ENCODE measurements at regions not wholly inside any gene's neighbourhood (a gene's known extent, or its start where the extent isn't known, plus 50 kb on each side); places are given as distances from the start of the nearest gene placed in this dataset.

- no peak for TF ChIP-seq CTCF (conservative IDR thresholded peaks at IDR 0.05; ENCODE audit: low read depth, low read length)
- TF ChIP-seq EZH2 (IDR thresholded peaks at IDR 0.05; ENCODE audit: borderline replicate concordance, low read depth, low read length, poor library complexity, severe bottlenecking): no peak
These were observed 129.3 kb upstream of the SLIT2 start for GRCh38 chr4:20122198-20122988.
